HCT116 (cell line): ENCODE measurements at regions not wholly inside any gene's neighbourhood (a gene's known extent, or its start where the extent isn't known, plus 50 kb on each side); places are given as distances from the start of the nearest gene placed in this dataset.

Experiments
- ATAC-seq: fragments of 200-7000 bp; cut with Tn5 transposase; 2 replicates; pipeline ENCODE4 v1.9.1; 2020; ENCODE audit warnings: mild to moderate bottlenecking, moderate library complexity
- BruUV-seq: library from RNA; stranded (reverse); fragments of 400-500 nt; replicated peaks from 2 replicates; lab custom pipeline; 2021; lab: Mats Ljungman, UMichigan
- CTCF ChIA-PET: fragments of 300-600 bp; sonication (Branson Sonifier 250); formaldehyde crosslinking; loops from one replicate; lab custom pipeline; 2021; ENCODE audit warnings: antibody characterized with exemption; lab: Charles Lee
- POLR2A ChIA-PET: fragments of 300-600, 350-600 bp; sonication (Branson Sonifier 250); formaldehyde crosslinking; loops from one replicate; lab custom pipeline; 2021; ENCODE audit warnings: antibody characterized with exemption; lab: Charles Lee
- RAD21 ChIA-PET, 2 experiments: fragments of 300-600 bp; sonication (Branson Sonifier 250); formaldehyde crosslinking; loops; one replicate each; lab custom pipeline; 2023; ENCODE audit warnings: low total read pairs in 2 of 2; ENCODE audit not compliant: uncharacterized antibody in 2 of 2, unreplicated experiment in 2 of 2, low non-redundant PET in 1 of 2; lab: Charles Lee
- DNase-seq: peaks from one replicate; pipeline ENCODE4 v3.0.0-alpha.2; 2010; ENCODE audit warnings: low read depth, low spot score
- H2AFZ ChIP-seq: fragments of 200-600 bp; shearing (Covaris generic), sonication (generic); 2 replicates; pipeline ENCODE4 v1.6.1; 2017; ENCODE audit warnings: low read depth, mixed run types, mixed read lengths, antibody characterized with exemption, low read length; ENCODE audit not compliant: poor library complexity, severe bottlenecking
- H3K27ac ChIP-seq: 2 replicates; pipeline ENCODE4 v1.5.1; 2012; ENCODE audit warnings: low read depth, low read length
- H3K27me3 ChIP-seq: fragments of 200-600 bp; sonication (generic); 2 replicates; pipeline ENCODE4 v1.6.1; 2016; ENCODE audit warnings: mixed run types, low read length, mixed read lengths; ENCODE audit not compliant: insufficient read depth
- H3K36me3 ChIP-seq, 2 experiments: fragments of 200-500 bp in 1 of 2; fragments of 200-600 bp in 1 of 2; sonication (Bioruptor generic) in 1 of 2; sonication (generic) in 1 of 2; 2 replicates each; pipeline versions ENCODE4 v1.5.1 to v1.6.1; 2014 to 2016; ENCODE audit warnings: low read length in 2 of 2, inconsistent platforms in 1 of 2, mixed read lengths in 1 of 2, mixed run types in 1 of 2; ENCODE audit not compliant: insufficient read depth in 2 of 2, control insufficient read depth in 1 of 2
- H3K4me1 ChIP-seq, 2 experiments: fragments of 200-600 bp in 1 of 2; sonication (generic) in 1 of 2; 2 replicates each; pipeline versions ENCODE4 v1.5.1 to v1.6.1; 2012 to 2017; ENCODE audit warnings: low read length in 2 of 2, inconsistent platforms in 1 of 2, mild to moderate bottlenecking in 1 of 2, mixed read lengths in 1 of 2, mixed run types in 1 of 2, moderate library complexity in 1 of 2; ENCODE audit not compliant: insufficient read depth in 2 of 2, control insufficient read depth in 1 of 2
- H3K4me2 ChIP-seq: fragments of 200-600 bp; sonication (generic); 2 replicates; pipeline ENCODE4 v1.6.1; 2017; ENCODE audit warnings: mixed run types, low read length, mixed read lengths
- H3K4me3 ChIP-seq, 2 experiments: fragments of 200-600 bp in 1 of 2; sonication (generic) in 1 of 2; replicated peaks in 1 of 2; 2 replicates each; pipeline ENCODE4 v1.5.1; 2011 to 2016; ENCODE audit warnings: low read length in 2 of 2, control low read depth in 1 of 2, low read depth in 1 of 2, mild to moderate bottlenecking in 1 of 2, mixed read lengths in 1 of 2, mixed run types in 1 of 2
- H3K79me2 ChIP-seq: fragments of 200-600 bp; sonication (generic); 2 replicates; pipeline ENCODE4 v1.6.1; 2017; ENCODE audit warnings: mild to moderate bottlenecking, mixed run types, low read length, moderate library complexity, mixed read lengths; ENCODE audit not compliant: insufficient read depth
- H3K9ac ChIP-seq: fragments of 200-600 bp; sonication (generic); 2 replicates; pipeline ENCODE4 v1.6.1; 2016; ENCODE audit warnings: low read length, mixed read lengths
- H3K9me2 ChIP-seq: fragments of 200-600 bp; sonication (generic), shearing (Covaris generic); 2 replicates; pipeline ENCODE4 v1.6.1; 2017; ENCODE audit warnings: mixed run types, mild to moderate bottlenecking, moderate library complexity; ENCODE audit not compliant: insufficient read depth
- H3K9me3 ChIP-seq, 2 experiments: fragments of 200-500 bp in 1 of 2; fragments of 200-600 bp in 1 of 2; sonication (Bioruptor generic) in 1 of 2; sonication (generic) in 1 of 2; 2 replicates each; pipeline ENCODE4 v1.6.1; 2014 to 2017; ENCODE audit warnings: low read length in 2 of 2, mixed read lengths in 2 of 2, inconsistent platforms in 1 of 2, low read depth in 1 of 2, mild to moderate bottlenecking in 1 of 2, mixed run types in 1 of 2, moderate library complexity in 1 of 2; ENCODE audit not compliant: control insufficient read depth in 1 of 2, insufficient read depth in 1 of 2
- H4K20me1 ChIP-seq: fragments of 200-600 bp; sonication (generic), shearing (Covaris generic); 2 replicates; pipeline ENCODE4 v1.6.1; 2017; ENCODE audit warnings: mixed run types, mild to moderate bottlenecking, moderate library complexity; ENCODE audit not compliant: insufficient read depth
- CEBPB ChIP-seq: IDR thresholded peaks from 2 replicates; pipeline ENCODE4 v1.6.1; 2012; ENCODE audit warnings: low read depth
- EGR1 ChIP-seq: IDR thresholded peaks from 2 replicates; pipeline ENCODE4 v1.6.1; 2012; ENCODE audit warnings: low read depth
- EZH2 ChIP-seq: fragments of 200-600 bp; sonication (generic); IDR thresholded peaks from 2 replicates; pipeline ENCODE4 v1.6.1; 2017; ENCODE audit warnings: antibody characterized with exemption, mixed run types
- EZH2phosphoT487 ChIP-seq: fragments of 200-600 bp; IDR thresholded peaks from 2 replicates; pipeline ENCODE4 v1.6.1; 2018; ENCODE audit warnings: antibody characterized with exemption, borderline replicate concordance
- FOSL1 ChIP-seq: IDR thresholded peaks from 2 replicates; pipeline ENCODE4 v1.6.1; 2012; ENCODE audit warnings: low read depth
- MAX ChIP-seq: IDR thresholded peaks from 2 replicates; pipeline ENCODE4 v1.6.1; 2012
- POLR2A ChIP-seq: IDR thresholded peaks from 2 replicates; pipeline ENCODE4 v1.7.0; 2011; ENCODE audit warnings: borderline replicate concordance; ENCODE audit not compliant: insufficient read depth, insufficient read length; ENCODE audit errors: extremely low read depth
- POLR2AphosphoS5 ChIP-seq: IDR thresholded peaks from 2 replicates; pipeline ENCODE4 v1.6.1; 2011; ENCODE audit warnings: mild to moderate bottlenecking, low read depth, low read length, moderate library complexity
- RAD21 ChIP-seq: IDR thresholded peaks from 2 replicates; pipeline ENCODE4 v1.6.1; 2012; ENCODE audit warnings: low read depth, mild to moderate bottlenecking
- SP1 ChIP-seq: IDR thresholded peaks from 2 replicates; pipeline ENCODE4 v1.6.1; 2012; ENCODE audit warnings: low read depth
- ZBTB33 ChIP-seq: IDR thresholded peaks from 2 replicates; pipeline ENCODE4 v1.6.1; 2011; ENCODE audit warnings: mild to moderate bottlenecking, low read length, moderate library complexity; ENCODE audit not compliant: insufficient replicate concordance; ENCODE audit errors: extremely low read depth
- ZFX ChIP-seq: fragments of 450-650 bp; IDR thresholded peaks from 2 replicates; pipeline ENCODE4 v1.6.1; 2017
- intact Hi-C: fragments of 100-400 bp; cut with micrococcal nuclease; formaldehyde crosslinking; loops from 2 replicates; pipeline ENCODE4 v1.10.0; 2022

- Histone ChIP-seq H3K27me3 (no peaks in the 10 kb centered on the region), H3K9me3 (peaks cover 28 to 37% of the 10 kb centered on the region in 2 experiments; a peak in 3 of 4 replicates), H3K4me2 (no peak overlapping the region), H3K9ac (no peak overlapping the region), H3K36me3 (no peaks in the 10 kb centered on the region), H2AFZ (no peak overlapping the region), H3K79me2 (no peaks in the 10 kb centered on the region), H3K4me3 (no peak overlapping the region), H3K9me2 (no peaks in the 10 kb centered on the region), H3K4me1 (no peaks in the 10 kb centered on the region), H4K20me1 (no peaks in the 10 kb centered on the region), H3K27ac (no peak overlapping the region)
- ATAC-seq: no peak
- no TSS peak for BruUV-seq
- intact Hi-C loops: no loop called here
- no peak for DNase-seq
- TF ChIP-seq EZH2phosphoT487 (no peak), ZBTB33 (no peak), POLR2A (no peak), EZH2 (no peak), SP1 (no peak)
- POLR2A ChIA-PET: no interaction called here
- RAD21 ChIA-PET: no interaction called here
- CTCF ChIA-PET: no interaction called here
Observed at GRCh38 chr10:106296750-106297392, 867.6 kb downstream of the SORCS1 start.

- no peak overlapping the region for H3K27ac ChIP-seq
- H3K79me2 ChIP-seq: no peaks in the 10 kb centered on the region
- no peaks in the 10 kb centered on the region for H3K27me3 ChIP-seq
- no peaks in the 10 kb centered on the region for H4K20me1 ChIP-seq
- RAD21 ChIA-PET: no interaction called here
- no peak for TF ChIP-seq RAD21
- TF ChIP-seq SP1: no peak
- TF ChIP-seq EZH2phosphoT487: no peak
- no peak for TF ChIP-seq POLR2AphosphoS5
- TF ChIP-seq EGR1: no peak
- TF ChIP-seq CEBPB: no peak
- no peak for TF ChIP-seq MAX
- TF ChIP-seq FOSL1: no peak
- TF ChIP-seq ZFX: no peak
- intact Hi-C loops: no loop called here
- peaks cover 26 to 48% of the 10 kb centered on the region in 2 experiments; a peak in 3 of 4 replicates for H3K9me3 ChIP-seq
- CTCF ChIA-PET: no interaction called here
- H3K36me3 ChIP-seq: no peaks in the 10 kb centered on the region
- no peak overlapping the region for H3K9ac ChIP-seq
- POLR2A ChIA-PET: no interaction called here
- H3K4me1 ChIP-seq: no peaks in the 10 kb centered on the region
- no peak overlapping the region for H3K4me3 ChIP-seq
- DNase-seq (no peak), ATAC-seq (no peak)
- no peak overlapping the region for H2AFZ ChIP-seq
- H3K9me2 ChIP-seq: no peaks in the 10 kb centered on the region
- no TSS peak for BruUV-seq
- no peak overlapping the region for H3K4me2 ChIP-seq
Observed at GRCh38 chr10:106284802-106285587, 879.5 kb downstream of the SORCS1 start.
